ENCODE measurements at regions not wholly inside any gene's neighbourhood (a gene's known extent, or its start where the extent isn't known, plus 50 kb on each side); places are given as distances from the start of the nearest gene placed in this dataset.
"Not testable (repeated sequence)": the region's sequence is repeated elsewhere in the genome, so short reads cannot be mapped to it uniquely, and the experiment has no call there.

DNA sequence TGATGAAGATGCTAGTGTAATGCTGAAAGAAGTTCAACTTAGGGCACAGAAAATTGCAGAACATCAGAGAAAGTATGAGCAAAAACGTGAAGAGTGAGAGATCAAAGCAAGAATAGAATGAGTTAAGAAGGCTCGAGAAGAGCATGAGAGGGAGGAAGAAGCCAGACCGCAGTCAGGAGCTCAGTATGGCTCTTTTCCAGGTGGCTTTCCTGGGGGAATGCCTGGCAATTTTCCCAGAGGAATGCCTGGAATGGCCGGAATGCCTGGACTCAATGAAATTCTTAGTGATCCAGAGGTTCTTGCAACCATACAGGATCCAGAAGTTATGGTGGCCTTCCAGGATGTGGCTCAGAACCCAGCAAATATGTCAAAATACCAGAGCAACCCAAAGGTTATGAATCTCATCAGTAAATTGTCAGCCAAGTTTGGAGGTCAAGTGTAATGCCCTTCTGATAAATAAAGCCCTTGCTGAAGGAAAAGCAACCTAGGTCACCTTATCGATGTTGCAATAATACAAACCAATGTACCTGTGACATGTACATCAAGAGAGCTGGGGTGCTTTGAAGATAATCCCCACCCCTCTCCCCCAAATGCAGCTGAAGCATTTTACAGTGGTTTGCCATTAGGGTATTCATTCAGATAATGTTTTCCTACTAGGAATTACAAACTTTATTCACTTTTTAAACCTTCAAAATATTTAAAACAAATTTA is 277.9 kb downstream of the LPIN1 start:
- not testable (repeated sequence) for DNase-seq (ENCODE audit: low read depth in 3 of 3)

DNA sequence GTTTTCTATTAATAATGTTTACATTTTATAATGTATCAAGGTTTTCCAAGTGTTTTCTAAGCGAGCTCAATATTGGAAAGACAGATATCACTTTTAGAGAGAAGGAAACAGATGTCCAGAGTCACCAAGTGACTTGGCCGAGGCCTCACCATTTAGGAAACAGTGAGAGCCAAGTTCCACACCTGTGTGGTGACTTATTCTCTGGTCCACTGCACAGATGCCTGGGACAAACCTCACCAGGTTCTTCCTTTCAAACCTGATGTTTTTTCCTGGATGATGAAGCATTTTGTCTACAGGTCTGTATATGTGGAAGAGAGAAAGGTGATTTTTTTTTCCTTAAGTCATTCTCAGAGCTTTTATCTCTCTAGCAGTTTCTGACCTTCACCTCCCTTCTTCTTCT is 280.7 kb downstream of the LPIN1 start:
- DNase-seq (ENCODE audit: low read depth in 3 of 3), result no peak

DNA sequence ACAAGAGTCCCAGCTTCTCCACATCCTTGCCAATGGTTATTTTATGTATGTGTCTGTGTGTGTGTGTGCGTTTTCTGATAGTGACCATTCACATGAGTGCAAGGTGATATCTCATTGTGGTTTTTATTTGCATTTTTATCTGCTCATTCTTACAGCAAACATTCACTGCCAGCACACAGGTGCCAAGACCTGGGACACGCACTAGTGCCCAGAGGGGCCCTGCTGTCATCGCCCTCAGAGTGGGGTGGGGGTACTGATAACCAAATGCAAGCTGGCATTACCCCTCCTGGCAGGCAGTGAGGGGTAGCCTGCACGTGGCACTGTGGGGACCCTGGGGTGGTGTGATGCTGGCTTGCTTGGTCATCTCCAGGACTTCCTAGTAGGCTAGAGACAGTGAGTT is 285.4 kb downstream of the LPIN1 start:
- DNase-seq (ENCODE audit: low read depth in 3 of 3), result no peak

DNA sequence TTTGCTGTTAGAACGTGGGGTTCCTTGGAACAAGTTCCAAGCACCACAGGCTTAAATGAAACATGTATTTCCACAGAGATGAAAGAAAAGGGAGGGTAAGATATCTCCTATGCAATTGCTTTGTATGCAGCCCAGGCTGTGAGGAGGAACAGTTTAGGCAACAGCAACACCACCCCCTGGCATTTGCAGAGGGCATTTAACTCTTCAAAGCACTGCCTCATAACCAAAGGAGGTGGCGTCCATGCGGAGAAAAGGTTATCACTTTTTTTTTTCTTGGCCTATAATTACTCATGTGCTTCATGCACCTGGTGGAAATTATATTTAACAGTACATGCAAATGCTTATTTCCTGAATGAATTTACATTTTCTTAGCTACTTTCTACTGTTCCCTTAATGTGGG is 286.0 kb downstream of the LPIN1 start:
- DNase-seq (ENCODE audit: low read depth in 3 of 3), result no peak

DNA sequence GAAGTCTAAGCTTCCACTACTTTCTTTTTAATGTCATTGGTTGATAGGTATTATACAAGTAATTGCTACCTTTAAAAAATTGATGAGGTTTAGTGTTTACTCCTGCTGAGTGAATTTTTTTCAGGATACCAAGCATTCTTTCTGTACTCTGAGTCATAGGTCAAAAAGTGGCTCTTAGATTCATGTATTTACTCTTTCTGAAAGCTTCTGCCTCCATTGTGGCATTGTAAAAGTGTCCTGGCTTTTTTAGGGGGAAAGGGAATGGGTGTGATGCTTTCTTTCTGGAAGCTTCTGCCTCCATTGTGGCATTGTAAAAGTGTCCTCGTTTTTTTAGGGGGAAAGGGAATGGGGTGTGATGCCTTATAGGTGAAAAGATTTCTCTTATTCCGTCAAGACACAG is 286.5 kb downstream of the LPIN1 start:
- DNase-seq (ENCODE audit: low read depth in 3 of 3), result no peak

DNA sequence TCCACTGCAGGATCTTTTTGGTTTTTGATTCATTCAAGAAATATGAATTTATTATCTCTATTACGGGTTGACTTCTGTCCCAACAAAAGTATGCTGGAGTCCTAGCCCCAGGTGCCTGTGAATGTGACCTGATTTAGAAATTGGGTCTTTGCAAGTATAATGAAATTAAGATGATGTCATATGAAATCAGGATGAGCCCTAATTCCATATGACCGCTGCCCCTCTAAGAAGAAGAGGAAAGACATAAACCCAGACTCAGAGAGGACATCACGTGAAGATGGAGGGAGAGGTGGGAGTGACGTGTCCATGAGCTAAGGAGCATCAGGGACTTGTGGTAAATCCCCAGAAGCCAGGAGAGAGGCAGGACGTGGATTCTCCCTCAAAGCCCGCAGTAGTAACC is 287.1 kb downstream of the LPIN1 start:
- no peak for DNase-seq (ENCODE audit: low read depth in 3 of 3)

DNA sequence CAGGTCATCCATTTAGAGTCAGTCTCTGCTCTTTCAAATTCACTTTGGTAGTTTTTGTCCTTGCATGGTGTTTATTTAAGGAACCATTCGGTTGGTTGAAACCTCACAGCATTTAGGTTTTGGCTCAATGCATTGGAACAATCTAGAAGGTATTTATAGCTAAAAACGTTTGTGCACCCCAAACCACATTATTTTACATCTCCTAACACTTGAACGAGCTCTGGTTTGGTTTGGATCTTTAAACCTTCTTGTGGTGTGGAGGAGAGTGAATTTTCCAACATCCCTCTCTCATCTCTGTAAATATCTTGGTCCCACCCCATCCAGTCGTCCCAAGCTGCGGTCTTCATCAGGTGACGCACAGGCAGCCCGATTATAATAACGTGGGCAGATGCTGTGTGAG is 287.9 kb downstream of the LPIN1 start:
- DNase-seq (ENCODE audit: low read depth in 3 of 3), result no peak

DNA sequence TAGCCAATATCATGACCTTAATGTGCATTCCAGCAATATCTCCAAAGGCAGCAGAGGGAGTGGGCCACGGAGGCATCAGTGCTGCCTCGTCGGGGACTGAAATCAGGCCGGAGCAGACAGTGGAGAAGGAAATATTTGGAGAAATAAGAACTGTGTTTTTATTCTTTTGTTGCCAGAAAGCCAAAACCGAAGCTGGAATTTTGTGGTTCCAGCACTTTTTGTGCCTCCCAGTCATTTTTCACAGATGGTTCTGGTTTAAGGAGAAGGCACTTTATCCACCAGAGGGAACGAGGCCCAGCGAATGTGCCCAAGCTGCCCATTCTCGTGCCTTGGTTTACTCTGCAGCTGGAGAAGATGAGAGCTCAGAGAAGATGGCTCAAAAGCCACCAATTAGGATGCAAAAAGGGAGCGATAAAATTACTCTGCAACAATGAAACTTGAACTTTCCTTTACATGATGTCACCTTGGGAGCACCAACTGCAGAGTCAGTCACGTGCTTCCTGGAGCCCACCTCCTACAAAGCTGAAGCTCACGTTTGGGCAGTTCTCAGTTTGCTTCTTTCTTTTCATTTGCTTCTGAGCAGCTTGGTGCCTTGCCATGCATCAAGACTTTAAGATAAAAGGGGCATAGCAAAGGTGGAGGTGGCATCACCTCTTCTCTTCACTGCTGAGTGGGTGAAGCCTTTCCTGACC is 288.7 kb downstream of the LPIN1 start:
- DNase-seq (ENCODE audit: low read depth in 3 of 3), result no peak

DNA sequence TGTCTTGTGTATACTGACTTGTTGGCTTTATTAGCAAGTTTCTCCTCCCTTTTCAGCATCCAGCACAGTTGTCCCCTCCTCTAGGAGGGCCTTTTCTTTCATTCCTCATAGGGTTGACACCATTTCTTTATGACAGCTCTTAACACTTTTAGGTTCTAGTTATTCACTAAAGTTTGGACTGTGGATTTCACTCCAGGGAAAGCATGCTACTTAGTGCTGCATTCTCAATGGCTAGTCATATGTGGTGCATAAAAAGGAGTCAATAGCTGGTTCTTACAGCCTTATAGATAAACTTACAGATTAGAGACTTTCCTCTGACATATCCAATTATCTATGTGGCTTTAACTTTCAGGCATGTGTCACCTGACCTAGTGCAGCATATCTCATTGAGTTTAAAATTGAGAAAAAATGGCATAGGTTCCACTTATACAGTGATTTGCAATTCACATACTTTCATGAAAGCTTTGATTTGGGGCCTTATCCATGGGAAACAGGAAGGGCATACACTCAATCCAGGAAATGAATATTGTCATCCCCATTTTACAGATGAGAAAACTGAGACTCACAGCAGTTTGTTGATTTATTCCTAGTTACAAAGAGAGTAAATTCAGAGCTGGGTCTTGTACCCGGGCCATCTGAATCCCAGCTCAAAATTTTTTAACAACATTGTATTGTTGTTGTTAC is 289.7 kb downstream of the LPIN1 start:
- no peak for DNase-seq (ENCODE audit: low read depth in 3 of 3)

DNA sequence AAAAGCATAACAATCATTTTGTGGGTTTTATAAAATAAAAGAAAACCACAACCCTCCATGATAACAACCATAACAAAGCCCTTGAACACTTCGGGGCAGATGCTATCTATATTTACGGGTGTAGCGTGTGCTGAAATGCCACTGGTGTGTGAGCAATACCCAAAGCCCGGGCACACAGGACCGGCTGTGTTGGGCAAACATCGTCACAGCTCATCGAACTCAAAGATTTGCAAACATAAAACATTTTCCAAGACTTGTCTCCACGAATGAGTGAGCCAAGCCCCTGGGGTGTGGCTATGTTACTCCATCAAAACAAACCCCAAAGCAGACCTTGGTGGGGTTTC is 290.2 kb downstream of the LPIN1 start:
- no peak for DNase-seq (ENCODE audit: low read depth in 3 of 3)

DNA sequence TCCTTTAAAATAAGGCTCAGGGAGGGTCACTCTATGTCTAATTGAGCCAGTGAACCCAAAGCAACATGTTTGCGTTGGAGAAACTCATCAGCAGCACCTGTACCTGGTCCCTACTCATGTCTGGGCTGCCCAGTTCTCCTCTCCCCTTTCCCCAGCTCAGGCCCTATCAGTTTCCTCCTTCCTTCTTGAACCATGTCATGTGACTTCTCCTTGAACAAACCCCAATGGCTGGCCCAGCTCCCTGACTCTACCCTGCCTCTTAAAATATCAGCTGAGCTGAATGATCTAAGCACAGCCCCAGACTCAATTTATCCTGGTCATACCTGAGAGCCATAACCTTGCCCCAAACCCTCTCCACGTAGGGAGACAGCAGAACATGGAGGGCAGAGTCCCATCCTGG is 290.9 kb downstream of the LPIN1 start:
- no peak for DNase-seq (ENCODE audit: low read depth in 3 of 3)

DNA sequence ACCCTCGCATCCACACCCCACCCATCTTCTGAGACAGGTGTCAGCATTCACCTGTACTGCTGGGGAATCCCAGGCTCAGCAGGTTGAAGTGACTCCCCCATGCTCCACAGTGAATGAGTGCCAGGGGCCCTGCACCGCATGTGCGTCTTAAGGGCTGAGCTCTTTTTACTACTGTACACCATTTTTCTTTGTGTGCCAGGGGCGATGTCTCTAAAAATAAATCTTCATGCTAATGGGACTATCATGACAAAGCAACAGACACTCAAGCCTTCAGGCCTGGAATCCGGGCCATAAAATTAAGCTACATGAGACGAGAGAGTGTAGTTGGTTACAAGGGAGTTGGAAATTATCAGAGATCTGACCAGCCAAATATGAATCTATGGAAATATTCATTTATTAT is 294.8 kb downstream of the LPIN1 start:
- DNase-seq (ENCODE audit: low read depth in 3 of 3), result no peak

DNA sequence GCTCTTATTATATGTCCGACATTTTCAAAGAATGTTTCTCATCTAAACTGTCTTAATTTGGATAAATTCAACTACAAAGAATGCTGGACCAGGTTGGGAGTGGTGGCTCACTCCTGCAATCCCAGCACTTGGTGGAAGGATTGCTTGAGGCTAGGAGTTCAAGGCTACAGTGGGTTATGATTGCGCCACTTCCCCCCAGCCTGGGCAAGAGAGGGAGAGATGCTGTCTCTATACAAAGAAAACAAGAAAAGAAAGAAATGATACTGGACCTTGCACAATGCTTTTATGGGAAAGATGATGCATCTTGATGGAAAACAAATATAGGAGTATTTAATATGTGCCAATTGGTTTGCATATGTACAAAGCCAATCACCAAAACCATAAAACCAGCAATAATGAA is 296.7 kb downstream of the LPIN1 start:
- no peak for DNase-seq (ENCODE audit: low read depth in 3 of 3)

DNA sequence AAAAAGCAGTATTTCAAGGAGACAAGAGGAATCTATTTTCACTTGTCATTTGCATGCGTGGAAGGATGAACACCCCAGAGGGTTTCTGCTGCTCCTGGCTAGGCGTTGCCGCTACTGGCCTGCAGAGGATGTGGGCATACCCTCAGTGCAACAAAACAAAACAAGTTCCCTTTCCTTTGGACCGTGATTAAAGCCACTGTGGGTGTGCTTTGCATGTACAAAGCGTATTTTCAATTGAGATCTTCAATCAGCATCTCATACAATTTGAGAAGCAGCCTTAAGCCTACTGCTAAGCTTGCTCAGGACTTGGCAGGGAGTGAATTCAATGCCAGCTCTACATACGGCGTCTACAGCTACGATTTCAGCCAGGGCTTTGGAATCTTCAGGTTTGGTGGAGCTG is 298.4 kb downstream of the LPIN1 start:
- peak in 1 of 3 experiments; percentile 9 for DNase-seq (ENCODE audit: low read depth in 3 of 3)

DNA sequence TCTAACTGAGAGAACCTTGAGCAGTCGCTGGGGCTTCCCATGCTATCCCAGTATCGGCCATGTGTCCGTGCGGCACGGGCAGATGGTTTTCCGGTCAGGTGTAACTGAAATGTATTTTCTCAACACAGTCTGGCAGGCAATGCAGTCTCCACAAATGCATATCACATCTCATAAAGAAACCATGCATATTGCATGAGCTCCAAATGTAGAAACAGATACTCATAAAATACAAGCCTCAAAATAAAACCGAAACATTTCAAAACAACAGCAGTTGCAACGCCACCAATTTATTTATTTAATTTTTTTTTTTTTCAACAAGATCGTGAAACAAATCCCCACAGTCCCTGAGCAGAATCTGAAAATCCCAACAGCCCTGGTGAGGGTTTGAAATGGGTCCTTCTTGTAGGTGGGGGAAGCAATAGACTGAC is 299.4 kb downstream of the LPIN1 start:
- DNase-seq (ENCODE audit: low read depth in 3 of 3), result no peak

DNA sequence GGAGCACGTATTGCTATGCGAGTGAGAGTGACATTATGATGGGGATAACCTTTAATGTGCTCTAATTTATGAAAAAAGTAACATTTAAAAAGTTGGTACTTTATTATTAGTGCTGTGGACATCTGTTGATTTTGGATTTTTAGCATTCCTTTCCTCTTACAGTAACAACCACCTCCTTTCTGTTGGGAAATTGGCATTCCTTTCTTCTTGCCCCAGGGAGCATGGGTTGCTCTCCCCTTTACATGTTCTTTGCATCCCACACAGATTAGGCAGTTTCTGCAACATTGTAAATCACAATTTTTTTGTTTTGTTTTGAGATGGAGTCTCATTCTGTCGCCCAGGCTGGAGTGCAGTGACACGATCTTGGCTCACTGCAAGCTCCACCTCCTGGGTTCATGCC is 300.2 kb downstream of the LPIN1 start:
- DNase-seq (ENCODE audit: low read depth in 3 of 3), result no peak

DNA sequence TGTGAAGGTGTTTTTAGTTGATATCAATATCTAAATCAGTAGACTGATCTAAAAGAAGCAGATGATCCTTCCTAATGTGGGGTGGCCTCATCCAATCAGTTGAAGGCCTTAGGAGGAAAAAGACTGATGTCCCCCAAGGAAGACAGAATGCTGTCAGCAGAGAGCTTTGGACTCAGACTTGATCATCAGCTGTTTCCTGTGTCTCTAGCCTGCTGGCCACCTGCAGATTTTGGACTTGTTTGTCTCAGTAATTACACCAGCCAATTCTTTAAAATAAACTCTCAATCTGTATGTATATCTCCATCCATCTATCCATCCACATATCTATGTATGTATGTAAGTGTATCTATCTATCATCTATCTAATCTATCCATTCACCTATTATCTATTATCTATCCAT is 301.3 kb downstream of the LPIN1 start:
- DNase-seq (ENCODE audit: low read depth in 3 of 3), result no peak

DNA sequence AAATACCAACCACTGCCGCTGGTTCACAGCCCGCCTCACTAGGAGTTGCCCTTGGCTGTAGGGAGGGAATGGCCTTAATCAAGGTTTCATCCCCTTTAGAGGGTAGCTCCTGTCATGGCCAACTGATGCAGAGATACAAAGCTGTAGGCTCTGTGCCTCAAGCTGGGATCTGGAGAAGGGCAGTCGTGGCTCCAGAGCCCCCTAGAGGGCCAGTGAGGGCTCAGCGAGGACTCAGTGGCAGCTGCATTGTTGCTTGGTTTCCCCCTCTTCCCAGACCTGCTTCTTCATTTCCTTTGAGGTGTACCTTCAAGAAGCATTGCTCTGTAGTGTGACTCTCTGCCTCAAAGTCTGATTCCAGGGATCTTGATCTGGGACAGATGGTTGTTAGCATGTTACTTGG is 302.1 kb downstream of the LPIN1 start:
- DNase-seq (ENCODE audit: low read depth in 3 of 3), result no peak

DNA sequence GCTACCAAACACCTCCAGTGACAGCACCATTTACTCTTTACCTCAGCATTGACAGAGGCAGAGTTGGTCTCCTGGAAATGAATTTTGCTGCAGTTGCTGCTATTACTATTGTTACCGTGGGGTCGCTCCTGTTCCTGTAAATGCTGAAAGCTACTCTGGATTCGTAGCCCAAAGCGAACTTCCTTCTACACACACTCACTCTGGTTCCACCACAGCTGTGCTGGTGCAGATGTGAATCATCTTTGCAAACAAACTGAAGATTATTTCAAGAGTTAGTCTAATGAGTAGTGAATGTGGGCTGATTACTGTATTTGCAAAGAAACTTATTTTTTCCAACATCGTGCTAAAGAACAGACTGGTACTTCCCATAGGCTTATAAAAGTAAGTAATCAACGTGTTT is 304.0 kb downstream of the LPIN1 start:
- no peak for DNase-seq (ENCODE audit: low read depth in 3 of 3)

DNA sequence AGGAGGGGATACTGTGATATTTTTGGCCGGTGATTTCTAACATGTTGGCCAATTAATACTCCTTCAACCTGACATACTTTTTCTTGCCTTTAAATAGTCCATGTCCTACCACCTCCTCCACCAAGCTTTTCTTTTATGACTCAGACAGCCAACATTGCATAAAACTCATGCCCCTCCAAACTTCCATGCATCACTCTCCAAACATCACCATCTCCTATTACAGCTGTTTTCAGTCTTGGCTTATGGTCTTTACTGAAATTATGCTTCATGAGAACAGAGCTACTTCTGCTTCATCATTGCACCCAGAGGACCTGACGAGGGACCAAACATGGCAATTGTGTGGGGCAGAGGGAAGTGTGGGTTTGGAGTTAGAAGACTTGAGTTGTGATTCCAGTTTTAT is 305.4 kb downstream of the LPIN1 start:
- no peak for DNase-seq (ENCODE audit: low read depth in 3 of 3)

DNA sequence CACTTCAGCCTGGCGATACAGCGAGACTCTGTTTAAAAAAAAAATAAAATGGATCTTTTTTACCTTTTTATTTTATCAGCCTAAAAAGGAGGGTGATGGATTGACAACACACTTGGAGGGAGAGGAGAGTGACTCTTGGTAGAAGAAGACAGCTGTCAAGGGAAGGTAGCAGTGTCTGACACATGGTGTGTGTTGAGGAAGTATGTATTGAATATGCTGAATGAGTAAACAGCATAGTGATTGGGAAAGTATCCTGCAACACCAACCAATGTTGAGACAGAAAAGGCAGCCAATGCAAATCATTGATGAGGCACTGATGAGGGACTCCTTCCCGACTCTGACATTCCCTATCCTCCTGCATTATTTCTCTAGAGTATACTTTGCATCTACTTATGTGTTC is 306.4 kb downstream of the LPIN1 start:
- DNase-seq (ENCODE audit: low read depth in 3 of 3), result no peak

DNA sequence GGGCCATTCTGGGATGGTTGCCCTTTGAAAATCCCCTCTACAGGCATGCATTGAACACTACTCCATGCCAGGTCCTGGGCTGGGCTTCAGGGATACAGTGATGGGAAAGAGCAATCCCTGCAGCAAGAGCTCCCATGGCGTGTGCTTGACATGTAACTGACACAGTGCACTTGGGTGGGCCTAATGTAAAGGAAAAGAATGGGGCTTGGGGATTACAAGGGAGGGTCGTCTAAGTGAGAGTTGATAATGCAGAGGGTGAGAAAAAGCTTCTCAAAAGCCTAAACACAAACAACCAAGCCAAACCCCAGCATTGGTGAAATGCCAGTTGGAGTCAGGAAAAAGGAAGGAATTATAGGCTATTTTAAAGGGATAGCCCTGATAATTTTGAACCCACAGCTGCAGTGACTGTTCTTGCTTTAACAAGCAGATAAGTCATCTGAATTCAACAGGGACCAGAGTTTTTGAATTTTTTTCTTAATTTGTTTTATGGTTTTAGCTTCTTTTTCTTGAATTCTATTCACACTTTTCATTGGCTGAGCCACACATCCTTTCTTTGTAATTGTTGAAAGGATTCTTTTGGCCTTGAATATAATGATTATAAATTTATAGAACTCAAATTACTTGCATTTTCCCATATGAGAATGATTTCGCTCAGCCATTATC is 308.7 kb downstream of the LPIN1 start:
- DNase-seq (ENCODE audit: low read depth in 3 of 3), result no peak
